ENCODE measurements at regions not wholly inside any gene's neighbourhood (a gene's known extent, or its start where the extent isn't known, plus 50 kb on each side); places are given as distances from the start of the nearest gene placed in this dataset.

DNA sequence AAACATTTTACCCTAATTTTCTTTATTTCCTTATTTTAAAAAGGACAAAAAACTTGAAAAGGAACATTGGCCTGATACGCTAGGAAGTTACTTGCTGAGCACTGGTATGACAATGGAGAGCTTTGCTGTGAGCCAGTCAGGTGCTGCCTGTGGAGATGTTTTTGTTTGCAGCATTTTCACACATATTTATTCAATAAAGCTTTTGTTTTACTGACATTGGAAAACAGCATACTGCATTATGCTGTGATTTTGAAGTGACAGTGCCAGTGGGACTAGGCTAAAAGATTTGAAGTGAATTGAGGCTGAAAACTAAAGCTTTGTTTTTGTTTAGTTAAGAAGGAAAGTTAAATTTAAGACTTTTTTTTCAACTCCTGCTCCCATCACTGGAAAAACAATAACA lies 470.7 kb upstream of the ZEB2 start:
- no peak for DNase-seq (ENCODE audit: extremely low read depth, low read depth)
- TF ChIP-seq, protein P1, sequence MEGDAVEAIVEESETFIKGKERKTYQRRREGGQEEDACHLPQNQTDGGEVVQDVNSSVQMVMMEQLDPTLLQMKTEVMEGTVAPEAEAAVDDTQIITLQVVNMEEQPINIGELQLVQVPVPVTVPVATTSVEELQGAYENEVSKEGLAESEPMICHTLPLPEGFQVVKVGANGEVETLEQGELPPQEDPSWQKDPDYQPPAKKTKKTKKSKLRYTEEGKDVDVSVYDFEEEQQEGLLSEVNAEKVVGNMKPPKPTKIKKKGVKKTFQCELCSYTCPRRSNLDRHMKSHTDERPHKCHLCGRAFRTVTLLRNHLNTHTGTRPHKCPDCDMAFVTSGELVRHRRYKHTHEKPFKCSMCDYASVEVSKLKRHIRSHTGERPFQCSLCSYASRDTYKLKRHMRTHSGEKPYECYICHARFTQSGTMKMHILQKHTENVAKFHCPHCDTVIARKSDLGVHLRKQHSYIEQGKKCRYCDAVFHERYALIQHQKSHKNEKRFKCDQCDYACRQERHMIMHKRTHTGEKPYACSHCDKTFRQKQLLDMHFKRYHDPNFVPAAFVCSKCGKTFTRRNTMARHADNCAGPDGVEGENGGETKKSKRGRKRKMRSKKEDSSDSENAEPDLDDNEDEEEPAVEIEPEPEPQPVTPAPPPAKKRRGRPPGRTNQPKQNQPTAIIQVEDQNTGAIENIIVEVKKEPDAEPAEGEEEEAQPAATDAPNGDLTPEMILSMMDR (IDR thresholded peaks at IDR 0.05; ENCODE audit: low read depth, low read length, missing control alignments), result no peak
- H3K4me3 ChIP-seq (replicated peaks; ENCODE audit: low read depth, low read length), result no peak overlapping the region

DNA sequence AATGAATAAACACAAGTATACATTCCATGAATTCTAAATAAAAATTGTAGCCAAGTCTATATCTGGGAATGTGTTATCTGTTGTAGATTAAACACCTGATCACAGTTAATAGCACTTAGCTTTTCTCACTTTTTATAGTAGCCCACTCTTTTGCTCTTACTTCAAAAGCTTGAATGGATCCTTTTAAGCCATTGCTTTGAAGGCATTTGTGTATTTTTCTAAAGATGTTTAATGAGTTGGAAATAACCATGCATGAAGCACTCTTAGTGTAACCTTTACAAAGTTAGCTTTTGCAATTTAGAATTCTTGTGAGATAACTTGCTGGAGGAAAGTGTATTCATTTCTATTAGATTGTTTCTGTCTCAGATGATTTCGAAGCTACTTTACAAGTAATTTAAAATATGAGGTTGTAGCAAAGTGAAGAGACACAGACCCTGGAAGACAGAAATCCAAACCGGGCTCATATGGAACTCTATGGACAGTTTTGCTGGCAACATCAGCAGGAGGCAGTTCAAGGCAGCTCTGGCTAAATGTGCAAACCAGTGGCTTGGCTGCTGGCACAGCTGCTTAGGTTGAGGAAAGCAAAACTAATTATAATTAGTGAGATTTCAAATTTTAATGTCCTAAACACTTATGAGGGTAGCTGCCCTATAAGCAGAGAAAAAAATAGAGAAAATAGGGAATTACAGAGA lies 469.8 kb upstream of the ZEB2 start:
- no peak overlapping the region for H3K4me3 ChIP-seq (replicated peaks; ENCODE audit: low read depth, low read length)
- DNase-seq (ENCODE audit: extremely low read depth, low read depth), result no peak
- TF ChIP-seq, protein P1 (IDR thresholded peaks at IDR 0.05; ENCODE audit: low read depth, low read length, missing control alignments), result no peak

DNA sequence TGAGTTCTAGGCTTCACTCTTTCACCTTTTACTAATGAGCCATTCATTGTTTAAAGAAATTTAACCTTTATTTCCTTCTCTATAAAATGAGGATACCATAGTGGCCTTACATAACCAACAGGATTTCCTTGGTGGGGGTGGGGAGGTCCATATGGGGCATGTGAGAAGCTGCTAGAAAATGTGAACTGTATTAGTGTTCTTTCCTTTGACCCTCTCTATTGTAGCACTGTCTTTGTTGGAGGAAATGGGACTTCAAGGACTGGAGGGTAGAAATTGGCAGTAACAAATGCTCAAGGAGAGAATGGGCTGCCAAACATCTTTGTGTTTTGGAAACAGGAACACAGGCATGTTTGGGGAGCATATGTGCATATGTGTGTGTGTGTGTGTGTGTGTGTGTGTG lies 468.7 kb upstream of the ZEB2 start:
- no peak overlapping the region for H3K4me3 ChIP-seq (replicated peaks; ENCODE audit: low read depth, low read length)
- DNase-seq (ENCODE audit: extremely low read depth, low read depth), result no peak
- TF ChIP-seq, protein P1 (IDR thresholded peaks at IDR 0.05; ENCODE audit: low read depth, low read length, missing control alignments), result no peak

DNA sequence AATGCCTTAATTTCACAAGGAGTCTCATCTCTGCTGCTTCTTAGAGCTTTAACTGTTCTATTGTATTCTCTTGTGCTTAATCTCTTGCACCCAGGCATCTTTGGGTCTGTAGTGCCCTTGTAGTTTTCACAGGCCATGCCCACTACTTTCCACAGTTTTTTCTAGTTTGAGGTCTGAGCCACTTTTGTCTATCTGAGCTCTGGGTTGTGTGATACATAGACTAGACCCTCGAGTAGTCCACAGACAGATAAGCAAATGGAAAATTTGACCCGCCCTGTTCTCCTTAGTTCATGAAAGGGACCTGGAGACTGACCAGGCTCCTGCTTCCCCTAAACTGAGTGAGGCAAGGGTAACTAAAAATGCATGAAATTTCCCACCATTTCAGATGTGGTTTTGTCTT lies 466.8 kb upstream of the ZEB2 start:
- no peak for DNase-seq (ENCODE audit: extremely low read depth, low read depth)
- no peak overlapping the region for H3K4me3 ChIP-seq (replicated peaks; ENCODE audit: low read depth, low read length)
- TF ChIP-seq, protein P1 (IDR thresholded peaks at IDR 0.05; ENCODE audit: low read depth, low read length, missing control alignments), result no peak

DNA sequence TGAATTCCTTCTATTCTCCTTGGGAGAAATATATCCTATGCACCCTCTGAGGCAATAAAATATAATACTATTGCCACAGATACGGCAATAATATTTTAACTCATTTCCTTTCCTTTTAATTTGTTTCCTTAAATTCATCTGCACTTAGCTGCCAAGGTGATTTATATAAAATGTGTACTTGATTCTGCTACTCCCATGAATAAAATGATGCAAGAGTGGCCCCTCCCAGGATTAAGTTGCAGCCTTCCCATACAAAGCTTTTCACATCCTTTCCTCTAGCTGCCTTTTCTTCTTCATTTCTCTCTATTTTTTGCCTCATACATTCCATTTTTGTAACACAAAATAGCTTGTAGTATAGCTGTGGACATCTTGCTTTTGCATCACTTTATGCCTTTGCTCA lies 464.1 kb upstream of the ZEB2 start:
- TF ChIP-seq, protein P1 (IDR thresholded peaks at IDR 0.05; ENCODE audit: low read depth, low read length, missing control alignments), result no peak
- H3K4me3 ChIP-seq (replicated peaks; ENCODE audit: low read depth, low read length), result no peak overlapping the region
- DNase-seq (ENCODE audit: extremely low read depth, low read depth), result no peak

DNA sequence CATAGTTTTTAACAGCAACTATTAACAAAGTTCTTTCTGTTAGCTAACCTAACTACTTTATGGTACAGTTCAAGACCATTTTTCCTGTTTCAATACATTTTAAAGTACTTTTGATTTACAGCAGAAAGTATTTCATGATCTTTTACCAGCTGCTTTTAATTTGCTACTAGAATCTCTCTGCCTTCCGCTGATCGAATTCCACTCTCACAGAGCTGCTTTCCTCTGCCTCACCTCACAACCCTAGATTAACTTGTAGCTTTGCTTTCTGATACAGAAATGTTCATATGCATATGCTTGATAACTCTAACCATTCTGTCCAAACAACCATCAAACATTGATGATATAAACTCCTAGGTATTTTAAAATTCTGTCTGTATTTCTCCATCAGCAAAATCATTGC lies 463.2 kb upstream of the ZEB2 start:
- TF ChIP-seq, protein P1 (IDR thresholded peaks at IDR 0.05; ENCODE audit: low read depth, low read length, missing control alignments), result no peak
- no peak overlapping the region for H3K4me3 ChIP-seq (replicated peaks; ENCODE audit: low read depth, low read length)
- DNase-seq (ENCODE audit: extremely low read depth, low read depth), result no peak

DNA sequence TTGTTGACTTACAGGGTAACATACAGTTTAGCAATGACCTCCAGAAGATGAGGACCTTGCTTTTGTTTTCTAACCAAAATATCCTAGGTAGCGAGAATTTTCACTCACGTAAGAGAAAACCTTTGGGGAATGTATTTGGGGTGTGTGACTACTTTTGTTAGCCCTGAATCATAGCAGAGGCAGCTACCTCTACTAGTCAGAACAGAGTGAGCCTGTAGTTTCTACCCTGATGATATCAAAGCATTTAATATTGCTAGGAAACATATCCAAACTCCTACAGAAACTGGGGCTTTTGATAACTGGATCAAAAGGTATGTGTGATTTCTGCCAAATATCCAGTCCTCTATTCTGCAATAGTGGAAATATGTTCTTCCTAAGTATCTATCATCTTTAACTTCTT lies 462.6 kb upstream of the ZEB2 start:
- TF ChIP-seq, protein P1 (IDR thresholded peaks at IDR 0.05; ENCODE audit: low read depth, low read length, missing control alignments), result no peak
- no peak overlapping the region for H3K4me3 ChIP-seq (replicated peaks; ENCODE audit: low read depth, low read length)
- DNase-seq (ENCODE audit: extremely low read depth, low read depth), result no peak

Measured in HFF-Myc (cell line).